HEK293T (cell line): ENCODE measurements at regions not wholly inside any gene's neighbourhood (a gene's known extent, or its start where the extent isn't known, plus 50 kb on each side); places are given as distances from the start of the nearest gene placed in this dataset.

Experiments
- CTCF ChIA-PET: fragments of 350-600 bp; formaldehyde crosslinking; extraction: SDS; loops from one replicate; lab custom pipeline; 2021; ENCODE audit warnings: antibody characterized with exemption, inconsistent platforms; lab: Yijun Ruan, JAX
- POLR2A ChIA-PET: fragments of 350-600 bp; formaldehyde crosslinking; extraction: SDS; loops from one replicate; lab custom pipeline; 2020; ENCODE audit warnings: antibody characterized with exemption, inconsistent platforms; lab: Yijun Ruan, JAX
- DNase-seq: peaks from one replicate; pipeline ENCODE4 v3.0.0; 2012; ENCODE audit warnings: mixed read lengths; ENCODE audit errors: extremely low spot score
- ARNT ChIP-seq: fragments of 450-650 bp; IDR thresholded peaks from 2 replicates; pipeline ENCODE4 v1.6.1; 2017; ENCODE audit warnings: mild to moderate bottlenecking
- BHLHE40 ChIP-seq: fragments of 450-650 bp; IDR thresholded peaks from 2 replicates; pipeline ENCODE4 v1.6.1; 2016; ENCODE audit warnings: mild to moderate bottlenecking, moderate library complexity, borderline replicate concordance
- CTBP1 ChIP-seq: fragments of 450-650 bp; IDR thresholded peaks from 2 replicates; pipeline ENCODE4 v1.6.1; 2016; ENCODE audit warnings: borderline replicate concordance
- ELF4 ChIP-seq: fragments of 450-650 bp; IDR thresholded peaks from 2 replicates; pipeline ENCODE4 v1.6.1; 2017; ENCODE audit warnings: antibody characterized with exemption
- FOXA1 ChIP-seq: fragments of 450-650 bp; IDR thresholded peaks from 2 replicates; pipeline ENCODE4 v1.6.1; 2016; ENCODE audit warnings: mild to moderate bottlenecking
- FOXK2 ChIP-seq: fragments of 450-650 bp; IDR thresholded peaks from 2 replicates; pipeline ENCODE4 v1.6.1; 2016; ENCODE audit warnings: mild to moderate bottlenecking
- FOXM1 ChIP-seq: fragments of 450-650 bp; IDR thresholded peaks from 2 replicates; pipeline ENCODE4 v1.6.1; 2017; ENCODE audit warnings: mild to moderate bottlenecking, borderline replicate concordance
- HDGF ChIP-seq: fragments of 450-650 bp; IDR thresholded peaks from 2 replicates; pipeline ENCODE4 v1.6.1; 2017; ENCODE audit warnings: antibody characterized with exemption, borderline replicate concordance
- L3MBTL2 ChIP-seq: fragments of 450-650 bp; conservative IDR thresholded peaks from 2 replicates; pipeline ENCODE4 v1.6.1; 2016; ENCODE audit warnings: mild to moderate bottlenecking
- LEF1 ChIP-seq: fragments of 450-650 bp; IDR thresholded peaks from 2 replicates; pipeline ENCODE4 v1.6.1; 2017; ENCODE audit warnings: mild to moderate bottlenecking, borderline replicate concordance
- NFRKB ChIP-seq: fragments of 450-650 bp; IDR thresholded peaks from 2 replicates; pipeline ENCODE4 v1.6.1; 2016; ENCODE audit warnings: mild to moderate bottlenecking, moderate library complexity
- SP1 ChIP-seq: fragments of 450-650 bp; IDR thresholded peaks from 2 replicates; pipeline ENCODE4 v1.6.1; 2017
- SUZ12 ChIP-seq: fragments of 450-650 bp; IDR thresholded peaks from 2 replicates; pipeline ENCODE4 v1.6.1; 2016; ENCODE audit warnings: mild to moderate bottlenecking
- TARDBP ChIP-seq: fragments of 450-650 bp; IDR thresholded peaks from 2 replicates; pipeline ENCODE4 v1.6.1; 2016
- ZNF384 ChIP-seq: fragments of 450-650 bp; IDR thresholded peaks from 2 replicates; pipeline ENCODE4 v1.6.1; 2016
- TF ChIP-seq, protein P1 (sequence below): fragments of 450-650 bp; IDR thresholded peaks from 2 replicates; pipeline ENCODE4 v1.6.1; 2016

DNA sequence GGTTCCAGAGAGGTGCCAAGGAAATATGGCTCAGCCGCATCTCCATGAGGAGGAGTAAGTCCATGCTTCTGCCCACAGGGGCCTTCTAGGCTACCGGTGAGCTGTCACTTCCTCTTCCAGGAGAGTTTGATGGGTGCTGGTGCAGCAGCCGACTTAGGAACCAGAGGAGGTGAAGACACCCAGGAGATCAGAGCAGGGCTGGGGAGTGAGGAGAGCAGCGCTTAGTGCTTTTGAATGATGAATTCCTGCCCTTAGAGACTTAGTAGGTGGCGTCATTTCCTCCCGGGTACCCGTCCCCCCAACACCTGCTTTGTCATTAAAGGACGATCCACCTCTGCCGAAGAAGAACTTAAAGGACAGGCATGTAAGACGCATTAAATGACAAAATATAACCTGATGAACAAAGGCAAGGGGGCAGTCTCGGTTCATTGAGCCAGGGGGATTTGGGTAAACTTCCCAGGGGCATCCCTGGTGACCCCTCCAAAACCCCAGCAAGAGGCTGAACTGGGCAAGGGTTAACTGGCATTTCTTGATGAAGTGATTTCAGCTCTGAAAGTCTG is 67.6 kb downstream of the HES1 start:
- ChIA-PET POLR2A (no interaction called here), CTCF (no interaction called here)

GRCh38 chr3:194204042-194204987 is 68.4 kb downstream of the HES1 start:
- ChIA-PET POLR2A (no interaction called here), CTCF (no interaction called here)
- DNase-seq: no peak

More for the DNA sequence above, 67.6 kb downstream of the HES1 start:
- TF ChIP-seq FOXM1: no peak
- no peak for TF ChIP-seq TARDBP
- TF ChIP-seq SUZ12: no peak
- TF ChIP-seq NFRKB: no peak
- no peak for TF ChIP-seq ARNT
- TF ChIP-seq FOXA1: no peak
- TF ChIP-seq BHLHE40: no peak
- TF ChIP-seq SP1: no peak
- no peak for TF ChIP-seq L3MBTL2
- TF ChIP-seq CTBP1: no peak
- TF ChIP-seq ELF4: no peak
- DNase-seq: no peak

DNA sequence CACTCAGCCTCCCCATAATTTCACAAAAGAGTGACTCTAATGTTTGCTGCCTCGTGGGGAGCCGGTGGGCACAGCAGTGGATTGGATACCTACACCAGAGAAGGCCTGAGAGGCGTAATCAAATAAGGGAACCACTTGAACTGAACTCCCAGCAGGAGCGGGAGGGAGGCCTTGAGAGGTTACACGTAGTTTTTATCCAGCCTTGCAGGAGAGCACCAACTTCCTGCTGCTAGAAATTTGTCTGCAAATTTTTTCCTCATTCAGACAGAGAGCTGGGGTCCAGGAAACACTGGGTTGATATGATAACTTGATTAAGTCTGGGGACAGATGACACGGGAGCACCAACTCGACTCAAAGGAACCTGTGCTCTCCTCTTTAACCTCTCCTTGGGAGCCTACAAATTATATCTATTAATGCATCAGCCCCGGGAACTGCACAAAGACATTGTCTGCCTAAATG is 69.8 kb downstream of the HES1 start:
- peak; percentile 28 for DNase-seq
- TF ChIP-seq BHLHE40: no peak
- no peak for TF ChIP-seq TARDBP
- no peak for TF ChIP-seq NFRKB
- TF ChIP-seq, protein P1, sequence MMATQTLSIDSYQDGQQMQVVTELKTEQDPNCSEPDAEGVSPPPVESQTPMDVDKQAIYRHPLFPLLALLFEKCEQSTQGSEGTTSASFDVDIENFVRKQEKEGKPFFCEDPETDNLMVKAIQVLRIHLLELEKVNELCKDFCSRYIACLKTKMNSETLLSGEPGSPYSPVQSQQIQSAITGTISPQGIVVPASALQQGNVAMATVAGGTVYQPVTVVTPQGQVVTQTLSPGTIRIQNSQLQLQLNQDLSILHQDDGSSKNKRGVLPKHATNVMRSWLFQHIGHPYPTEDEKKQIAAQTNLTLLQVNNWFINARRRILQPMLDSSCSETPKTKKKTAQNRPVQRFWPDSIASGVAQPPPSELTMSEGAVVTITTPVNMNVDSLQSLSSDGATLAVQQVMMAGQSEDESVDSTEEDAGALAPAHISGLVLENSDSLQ: no peak
- ChIA-PET CTCF (no interaction called here), POLR2A (no interaction called here)

More at GRCh38 chr3:194204042-194204987, 68.4 kb downstream of the HES1 start:
- TF ChIP-seq, protein P1: no peak
- TF ChIP-seq SUZ12 (no peak), CTBP1 (no peak), TARDBP (no peak), FOXA1 (no peak), SP1 (no peak), BHLHE40 (no peak), NFRKB (no peak), HDGF (no peak), ZNF384 (no peak), LEF1 (no peak), ELF4 (no peak), ARNT (no peak), FOXM1 (no peak), FOXK2 (no peak), L3MBTL2 (no peak)

- ChIA-PET POLR2A (no interaction called here), CTCF (no interaction called here)
- no peak for DNase-seq
- TF ChIP-seq CTBP1: no peak
- TF ChIP-seq, protein P1: no peak
- TF ChIP-seq SUZ12: no peak
- TF ChIP-seq FOXA1: no peak
These were observed 70.4 kb downstream of the HES1 start for GRCh38 chr3:194206320-194206719.

- POLR2A ChIA-PET: no interaction called here
- TF ChIP-seq FOXA1 (no peak), HDGF (no peak), FOXM1 (no peak), LEF1 (no peak), SP1 (no peak), TARDBP (no peak), CTBP1 (no peak)
- TF ChIP-seq, protein P1: no peak
- CTCF ChIA-PET: no interaction called here
- no peak for DNase-seq
These were observed 72.8 kb downstream of the HES1 start for GRCh38 chr3:194208709-194209108.
